ENCODE measurements at regions not wholly inside any gene's neighbourhood (a gene's known extent, or its start where the extent isn't known, plus 50 kb on each side); places are given as distances from the start of the nearest gene placed in this dataset.

- DNase-seq (ENCODE audit: low spot score), result no peak
These were observed 106.3 kb downstream of the EBNA1BP2 start for GRCh38 chr1:43065616-43066399.

GRCh38 chr1:43065191-43065590 lies 106.5 kb upstream of the SLC2A1 start:
- DNase-seq (ENCODE audit: low spot score), result no peak

- no peak for DNase-seq (ENCODE audit: low spot score)
These were observed 104.9 kb upstream of the SLC2A1 start for GRCh38 chr1:43063394-43064219.

GRCh38 chr1:43062527-43063095 lies 103.9 kb upstream of the SLC2A1 start:
- no peak for DNase-seq (ENCODE audit: low spot score)

- no peak for DNase-seq (ENCODE audit: low spot score)
These were observed 103.1 kb upstream of the SLC2A1 start for GRCh38 chr1:43061757-43062156.

- DNase-seq (ENCODE audit: low spot score), result no peak
These were observed 101.2 kb upstream of the SLC2A1 start for GRCh38 chr1:43059640-43060574.

GRCh38 chr1:43058545-43059360 lies 100.1 kb upstream of the SLC2A1 start:
- no peak for DNase-seq (ENCODE audit: low spot score)

- no peak for DNase-seq (ENCODE audit: low spot score)
These were observed 99.4 kb upstream of the SLC2A1 start for GRCh38 chr1:43058056-43058455.

GRCh38 chr1:43057567-43057966 lies 98.9 kb upstream of the SLC2A1 start:
- DNase-seq (ENCODE audit: low spot score), result no peak

- no peak for DNase-seq (ENCODE audit: low spot score)
These were observed 98.3 kb upstream of the SLC2A1 start for GRCh38 chr1:43056981-43057391.

GRCh38 chr1:43056460-43056859 lies 97.8 kb upstream of the SLC2A1 start:
- no peak for DNase-seq (ENCODE audit: low spot score)

GRCh38 chr1:43054961-43055360 lies 96.3 kb upstream of the SLC2A1 start:
- DNase-seq (ENCODE audit: low spot score), result no peak

GRCh38 chr1:43052786-43053439 lies 94.2 kb upstream of the SLC2A1 start:
- no peak for DNase-seq (ENCODE audit: low spot score)

GRCh38 chr1:43052322-43052721 lies 93.7 kb upstream of the SLC2A1 start:
- no peak for DNase-seq (ENCODE audit: low spot score)

GRCh38 chr1:43049481-43049880 lies 90.8 kb upstream of the SLC2A1 start:
- DNase-seq (ENCODE audit: low spot score), result no peak

GRCh38 chr1:43048601-43049011 lies 89.9 kb upstream of the SLC2A1 start:
- DNase-seq (ENCODE audit: low spot score), result peak; percentile 76

GRCh38 chr1:43047135-43047534 lies 88.5 kb upstream of the SLC2A1 start:
- DNase-seq (ENCODE audit: low spot score), result no peak

- no peak for DNase-seq (ENCODE audit: low spot score)
These were observed 86.1 kb upstream of the SLC2A1 start for GRCh38 chr1:43044572-43045361.

- no peak for DNase-seq (ENCODE audit: low spot score)
These were observed 85.0 kb upstream of the SLC2A1 start for GRCh38 chr1:43043695-43044094.
